NCI-H146 (cell line): ENCODE measurements at regions not wholly inside any gene's neighbourhood (a gene's known extent, or its start where the extent isn't known, plus 50 kb on each side); places are given as distances from the start of the nearest gene placed in this dataset.
"Not testable (repeated sequence)": the region's sequence is repeated elsewhere in the genome, so short reads cannot be mapped to it uniquely, and the experiment has no call there.

Experiments used
- DNase-seq: peaks from one replicate; lab custom pipeline; 2025; lab: John Stamatoyannopoulos, UW

DNA sequence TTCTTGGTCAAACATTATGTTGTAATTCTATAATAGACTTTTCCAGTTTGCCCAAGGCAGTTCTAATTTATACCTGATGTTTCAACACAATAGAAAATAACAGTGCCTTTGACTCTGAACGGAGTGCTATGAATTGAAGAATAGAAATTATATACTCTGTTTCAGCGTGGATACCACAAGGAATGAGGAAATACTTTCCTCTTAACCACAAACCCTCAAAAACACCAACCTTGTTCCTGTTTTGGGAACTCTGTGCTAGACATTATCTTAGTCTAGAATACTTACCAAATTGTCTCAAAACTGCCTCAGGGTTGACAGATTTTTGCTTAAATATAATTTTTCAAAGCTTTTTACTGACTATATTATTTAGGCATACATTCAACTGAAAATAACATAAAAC lies 1629.3 kb downstream of the MRPL39 start:
- DNase-seq, result no peak

DNA sequence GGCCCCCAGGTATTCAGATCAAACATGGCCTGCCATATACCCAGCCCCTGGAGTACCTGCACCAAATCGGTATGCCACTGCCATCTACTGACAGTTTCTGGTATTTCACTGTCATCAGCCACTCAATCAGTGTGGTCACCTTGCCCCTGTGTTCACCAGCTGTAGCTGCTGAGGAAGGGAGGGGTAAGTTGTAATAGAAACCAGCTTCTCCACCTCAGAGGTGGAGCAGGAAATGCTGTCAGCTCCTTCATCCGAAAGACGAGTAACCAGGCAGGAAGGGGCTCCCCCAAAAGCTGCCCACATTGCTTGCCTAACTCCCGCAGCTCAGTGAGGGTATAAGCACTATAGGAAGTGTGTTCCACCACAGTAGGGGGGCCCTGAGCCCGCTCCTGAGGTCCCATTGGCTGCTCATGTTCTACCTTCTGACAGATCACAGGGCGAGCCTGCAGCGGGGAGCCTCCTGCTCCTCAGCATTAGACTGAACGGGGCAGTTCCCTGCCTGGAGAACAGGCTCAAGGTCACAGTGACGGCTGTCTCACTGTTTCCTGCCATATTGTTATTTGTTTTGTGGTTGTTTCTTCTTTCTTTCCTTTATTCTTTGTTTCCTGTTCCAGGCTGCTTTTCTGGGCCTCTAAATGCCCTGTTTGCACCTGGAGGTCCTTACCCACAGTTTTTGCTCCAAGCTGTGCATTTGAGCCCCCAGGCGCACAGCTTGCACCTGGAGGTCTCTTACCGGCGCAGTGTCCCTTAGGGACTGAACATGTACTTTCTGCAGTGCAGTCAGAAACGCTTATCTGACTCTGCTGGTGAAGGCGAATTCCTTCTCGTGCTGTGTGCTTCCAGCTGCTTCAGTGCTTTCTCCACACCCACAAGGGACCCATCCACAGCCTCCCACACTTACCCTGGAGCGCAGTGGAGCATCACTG lies 1638.3 kb downstream of the MRPL39 start:
- DNase-seq, result peak; percentile 91

DNA sequence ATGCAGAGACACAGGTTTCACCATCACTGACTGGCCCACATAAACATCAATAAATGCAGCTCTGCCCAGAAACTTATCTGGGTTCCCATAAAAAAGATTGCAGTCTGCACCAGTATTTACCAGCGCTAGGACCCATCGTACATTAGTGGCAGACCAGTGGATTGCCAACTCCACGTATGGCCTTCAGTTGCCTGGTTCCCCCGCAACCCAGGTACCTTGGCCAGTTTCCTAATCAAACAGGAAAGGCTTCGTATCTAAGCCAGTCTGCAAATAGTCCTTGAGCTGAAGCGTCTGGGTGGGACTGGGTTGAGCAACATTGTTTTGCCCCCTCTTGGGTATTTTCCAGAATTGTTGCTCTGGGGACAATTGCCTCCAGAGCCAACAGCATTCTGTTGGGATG lies 1639.3 kb downstream of the MRPL39 start:
- DNase-seq, result peak; percentile 44

DNA sequence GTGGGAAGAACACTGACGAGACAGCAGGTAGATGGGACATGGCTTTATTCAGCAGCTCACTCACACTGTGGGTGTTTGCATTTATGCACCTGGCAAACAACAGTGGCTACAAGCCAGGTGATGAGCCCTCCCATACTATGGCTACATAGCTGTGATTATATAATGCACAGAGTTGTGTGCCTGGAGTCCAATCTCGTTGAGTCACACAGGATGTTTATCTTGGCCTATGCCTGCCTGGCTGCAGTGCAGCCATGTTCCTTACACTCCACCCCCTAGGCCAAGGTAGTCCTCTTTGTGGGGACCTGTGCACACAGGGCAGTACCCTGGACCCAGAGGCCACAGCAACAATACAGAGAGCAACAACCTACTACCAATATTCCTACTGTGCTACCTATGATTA lies 1643.8 kb downstream of the MRPL39 start:
- peak; percentile 82 for DNase-seq

DNA sequence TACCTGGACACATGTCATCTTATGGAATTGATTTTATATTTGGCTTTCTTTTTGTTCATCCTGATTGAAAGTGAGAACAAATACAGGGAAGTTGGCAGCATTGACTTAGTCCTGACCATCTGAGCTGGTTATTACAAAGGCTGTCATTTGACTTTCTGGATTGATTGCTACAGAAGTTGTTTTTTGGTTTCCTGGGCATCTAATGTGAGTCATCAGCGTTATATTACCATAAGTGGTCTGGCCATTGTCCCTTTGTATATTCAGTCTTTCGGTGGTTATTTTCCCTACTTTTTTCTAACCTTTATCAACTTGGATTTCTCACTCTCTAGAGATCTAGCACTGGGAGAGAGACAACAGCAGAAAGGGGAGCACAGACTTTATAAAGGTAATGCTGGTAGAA lies 1646.5 kb downstream of the MRPL39 start:
- peak; percentile 61 for DNase-seq

DNA sequence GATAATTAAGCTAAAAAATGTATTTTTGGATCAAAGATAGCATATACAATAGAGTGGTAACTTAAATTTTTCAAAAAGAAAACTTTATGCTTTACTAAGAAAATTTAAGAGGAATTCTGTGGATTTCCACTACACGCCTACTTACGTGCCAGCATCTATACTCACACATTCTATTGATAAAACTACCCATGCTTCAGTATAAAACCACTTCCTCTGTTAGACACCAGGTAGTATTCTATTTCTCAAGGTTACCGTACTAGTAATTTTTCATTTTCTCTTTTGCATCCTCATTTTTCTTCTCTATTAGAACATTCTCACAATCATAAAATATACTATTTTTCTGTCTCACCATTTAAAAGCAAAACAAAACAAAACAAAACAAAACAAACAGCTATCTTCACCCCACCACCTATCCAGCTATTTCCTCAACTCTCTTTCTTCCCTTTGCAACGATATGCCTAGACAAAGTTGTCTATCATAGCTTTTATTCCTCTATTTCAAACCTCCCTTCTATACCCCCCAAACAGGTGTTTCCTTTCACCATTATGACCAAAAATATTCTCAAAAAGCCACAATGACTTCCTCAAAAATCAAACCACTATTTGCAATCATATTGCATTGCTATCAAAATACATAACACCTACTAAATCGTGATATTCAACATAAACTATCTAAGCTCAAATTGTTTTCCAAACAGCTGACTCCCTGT lies 1652.0 kb downstream of the MRPL39 start:
- DNase-seq, result no peak

DNA sequence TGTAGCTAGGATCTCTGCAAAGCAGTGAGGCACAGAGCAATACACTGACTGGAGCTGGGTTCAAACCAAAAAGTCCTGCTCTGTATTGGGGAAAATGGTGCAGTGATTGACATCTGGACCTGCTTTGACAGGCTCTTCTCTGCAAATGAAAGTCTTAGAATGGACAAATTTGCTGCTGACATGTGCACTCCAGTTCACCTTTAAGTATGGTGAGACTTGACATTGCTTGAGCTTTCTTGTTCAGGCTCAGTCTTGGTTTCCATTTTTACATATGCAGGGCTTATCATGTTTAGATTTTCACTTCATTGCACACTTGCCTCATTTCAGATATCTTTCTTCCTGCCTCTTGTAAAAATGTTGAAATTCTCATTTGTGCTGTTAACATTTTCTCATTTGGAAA lies 1655.0 kb downstream of the MRPL39 start:
- DNase-seq, result no peak

DNA sequence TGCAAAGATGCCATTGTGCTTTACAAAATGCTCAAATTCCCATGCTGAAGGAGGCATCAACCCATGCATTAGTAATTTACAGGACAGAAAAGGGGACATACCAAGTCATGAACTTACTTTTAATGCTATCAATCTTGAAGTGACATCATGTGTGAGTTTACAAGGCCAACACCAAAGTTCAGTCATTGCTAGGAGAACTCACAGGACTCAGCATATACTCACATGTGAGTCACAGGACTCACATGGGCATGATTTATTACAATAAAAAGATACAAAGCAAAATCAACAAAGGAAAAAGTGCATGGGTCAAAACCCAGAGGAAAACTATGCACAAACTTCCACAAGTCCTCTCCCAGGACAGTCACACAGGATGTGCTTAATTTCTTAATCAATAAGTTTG lies 1656.0 kb downstream of the MRPL39 start:
- DNase-seq, result no peak

DNA sequence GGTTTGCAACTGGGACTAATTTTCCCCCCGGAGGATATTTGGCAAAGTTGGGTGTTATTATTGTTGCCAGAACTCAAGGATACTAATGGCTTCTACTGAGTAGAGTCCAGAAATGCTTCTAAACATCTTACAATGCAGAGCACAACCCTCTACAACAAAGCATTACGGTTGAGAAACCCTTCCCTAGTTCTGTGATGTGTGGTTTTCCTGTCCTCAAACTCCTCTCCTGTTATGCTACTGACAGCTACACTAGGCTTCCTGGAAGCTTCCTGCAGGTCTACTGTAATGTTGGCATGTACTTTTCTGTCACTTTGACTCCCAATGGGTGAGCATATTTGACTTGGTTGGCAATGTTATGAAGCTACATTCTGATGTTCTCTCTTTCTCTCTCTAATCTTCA lies 1656.9 kb downstream of the MRPL39 start:
- no peak for DNase-seq

DNA sequence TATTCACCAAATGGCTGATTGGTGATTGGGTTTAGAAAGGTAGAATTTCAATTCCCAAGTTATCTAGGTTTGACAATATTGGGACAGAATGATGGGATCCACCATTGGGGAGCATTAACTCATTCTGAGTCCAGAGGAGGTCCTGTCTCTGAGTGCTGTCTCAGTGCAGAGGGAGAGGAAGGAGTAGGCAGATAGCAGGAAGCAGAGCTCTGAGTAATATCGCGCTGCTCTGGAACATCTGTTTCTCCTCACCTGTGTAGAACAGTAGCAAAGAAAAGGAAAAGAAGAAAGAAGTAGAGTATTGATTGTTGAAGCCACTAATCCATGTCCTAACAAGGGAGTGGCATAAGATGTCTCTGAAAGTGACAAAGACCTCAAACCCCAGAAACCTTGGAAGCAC lies 1657.8 kb downstream of the MRPL39 start:
- DNase-seq, result no peak

DNA sequence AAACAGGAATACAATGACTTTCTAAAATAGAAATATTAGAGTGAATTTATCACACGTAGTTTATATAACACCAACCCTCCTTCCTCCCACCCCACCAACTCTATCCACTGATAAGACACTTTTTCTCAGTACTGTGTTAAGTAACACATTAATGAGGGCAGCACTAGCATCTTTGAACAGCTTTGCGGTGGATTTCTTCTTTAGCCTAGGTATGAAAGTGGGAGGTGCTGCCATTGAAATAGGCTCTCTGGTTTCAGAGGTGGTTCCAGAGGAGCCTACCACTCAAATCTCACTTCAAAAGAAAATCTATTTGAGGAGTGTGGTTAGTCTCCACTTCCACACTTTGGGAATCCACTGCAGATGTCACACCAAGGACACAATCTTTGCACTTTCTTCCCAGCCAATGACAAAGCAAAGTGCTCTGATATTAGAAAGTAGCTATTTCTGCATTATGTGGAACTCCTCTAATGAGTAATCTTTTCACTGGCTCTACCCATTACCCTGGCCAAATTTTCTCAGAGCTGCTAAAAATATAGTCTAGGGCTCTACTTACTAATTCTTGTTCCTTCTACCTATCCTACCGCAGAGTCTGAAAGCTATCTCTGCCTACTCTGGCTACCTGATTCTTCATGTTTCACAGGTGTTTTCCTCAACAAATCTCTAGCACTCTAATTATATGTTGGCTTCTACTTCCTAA lies 1667.8 kb downstream of the MRPL39 start:
- DNase-seq, result no peak

DNA sequence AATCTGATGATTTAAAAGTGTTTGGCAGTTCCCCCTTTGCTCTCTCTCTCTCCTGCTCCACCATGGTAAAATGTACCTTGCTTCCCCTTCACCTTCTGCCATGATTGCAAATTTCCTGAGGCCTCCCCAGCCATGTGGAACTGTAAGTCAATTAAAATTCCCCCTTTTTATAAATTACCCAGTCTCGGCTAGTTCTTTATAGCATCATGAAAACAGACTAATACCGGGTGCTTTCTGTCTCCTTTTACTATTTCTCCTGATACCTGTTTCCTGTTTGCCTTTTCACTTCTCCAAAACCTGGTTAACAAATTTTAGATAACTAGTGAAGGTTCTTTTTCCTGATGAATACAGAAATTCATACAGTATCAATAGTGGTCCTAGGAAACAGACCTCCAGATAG lies 1670.3 kb downstream of the MRPL39 start:
- no peak for DNase-seq

DNA sequence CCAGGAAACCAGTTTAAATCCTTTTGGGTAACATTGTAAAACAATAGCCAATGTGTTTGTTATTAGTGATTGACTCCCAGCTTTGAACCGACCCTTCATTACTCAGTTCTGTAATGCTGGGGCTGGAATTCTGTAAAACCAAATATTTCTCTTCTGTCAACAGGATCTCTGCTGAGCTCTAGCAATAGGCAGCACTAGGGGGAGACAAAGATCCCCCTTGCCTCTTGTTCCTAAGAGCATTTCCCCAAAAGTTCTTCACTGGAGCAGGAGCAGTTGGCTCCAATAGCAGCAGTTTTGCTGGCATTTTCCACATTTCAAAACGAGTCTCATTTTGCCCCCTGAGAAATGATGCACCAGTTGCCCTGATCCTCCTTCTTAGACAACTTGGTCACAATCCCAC lies 1671.1 kb downstream of the MRPL39 start:
- peak; percentile 10 for DNase-seq

DNA sequence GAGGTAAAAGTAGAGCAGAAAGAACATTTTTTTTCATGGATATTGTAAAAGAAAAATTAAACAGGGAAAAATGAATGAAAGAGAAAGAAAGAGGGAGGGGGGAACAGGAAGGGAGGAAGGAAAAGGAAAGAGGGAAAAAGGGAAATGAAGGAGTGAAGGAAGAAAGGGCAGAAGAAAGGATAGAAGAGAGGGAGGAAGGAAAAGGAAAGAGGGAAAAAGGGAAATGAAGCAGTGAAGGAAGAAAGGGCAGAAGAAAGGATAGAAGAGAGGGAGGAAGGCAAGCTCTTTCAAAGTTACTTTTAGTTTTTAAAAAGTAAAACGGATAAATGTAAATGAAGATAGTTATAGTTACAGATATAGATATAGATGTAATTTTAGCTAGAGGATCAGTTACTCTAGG lies 1676.7 kb downstream of the MRPL39 start:
- DNase-seq, result no peak

DNA sequence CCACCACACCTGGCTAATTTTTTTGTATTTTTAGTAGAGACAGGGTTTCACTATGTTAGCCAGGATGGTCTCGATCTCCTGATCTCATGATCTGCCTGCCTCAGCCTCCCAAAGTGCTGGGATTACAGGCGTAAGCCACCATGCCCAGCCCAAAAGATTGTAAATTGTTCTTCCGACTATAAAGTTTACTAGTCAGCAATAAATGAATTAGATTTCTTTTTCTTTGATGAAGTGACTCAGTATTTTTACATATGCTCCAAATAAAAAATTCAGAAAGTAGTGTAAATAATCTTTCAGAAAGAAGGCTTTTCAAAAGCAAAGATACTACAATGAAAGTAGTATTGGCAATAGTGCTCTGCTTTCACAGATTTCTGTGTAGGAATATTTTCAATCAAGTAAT lies 1680.9 kb downstream of the MRPL39 start:
- DNase-seq, result not testable (repeated sequence)

DNA sequence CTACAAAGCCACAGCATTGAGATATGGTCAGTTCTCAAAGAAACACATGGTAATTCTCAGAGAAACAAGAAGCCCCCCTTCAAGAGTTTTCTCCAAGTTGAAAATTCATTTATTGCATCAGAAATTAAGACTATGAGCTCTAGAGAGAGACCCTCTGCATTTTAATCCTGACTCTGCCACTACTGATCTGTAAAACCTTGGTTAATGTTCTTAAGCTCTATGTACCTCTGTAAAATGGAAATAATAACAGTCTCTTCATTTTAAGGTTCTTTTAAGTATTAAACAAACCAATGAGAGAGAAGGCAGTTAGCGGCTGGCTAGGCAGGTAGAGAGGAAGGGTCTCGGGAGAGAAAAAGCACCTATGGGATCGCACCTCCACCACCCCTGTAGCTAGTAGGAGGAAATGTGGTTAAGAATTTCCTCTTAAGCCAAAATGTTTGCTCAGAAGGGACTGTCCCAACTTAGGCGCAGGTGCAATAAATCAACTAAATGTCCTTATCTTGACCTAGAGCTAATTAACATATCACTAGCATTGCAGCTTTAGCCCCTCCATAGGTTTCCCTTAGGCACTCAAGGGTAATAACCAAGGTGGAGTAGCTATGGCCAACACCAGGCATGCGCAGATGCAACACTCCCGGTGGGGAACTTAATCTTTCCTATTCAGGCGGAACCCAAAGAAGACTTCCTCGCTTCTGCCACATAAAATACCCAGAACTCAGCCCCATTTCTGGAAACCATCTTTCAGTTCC lies 1685.4 kb downstream of the MRPL39 start:
- DNase-seq, result no peak

DNA sequence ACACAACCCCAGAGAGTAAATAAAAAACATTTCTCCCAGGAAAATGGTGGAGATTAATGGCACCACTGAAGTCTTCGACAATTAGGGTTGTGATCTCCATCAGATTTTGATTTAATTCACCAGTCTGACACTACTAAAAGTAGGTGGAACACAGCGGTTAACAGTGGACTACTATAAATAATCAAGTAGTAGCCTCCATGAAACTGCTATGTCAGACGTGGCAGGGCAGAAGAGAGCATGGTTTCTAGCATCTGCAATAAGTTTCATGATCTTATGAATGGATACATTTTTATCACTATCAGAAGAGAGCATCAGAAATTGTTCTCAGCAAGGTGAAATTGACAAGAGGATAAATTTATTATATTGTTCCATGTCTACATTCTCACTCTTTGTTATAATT lies 1706.6 kb downstream of the MRPL39 start:
- DNase-seq, result no peak

DNA sequence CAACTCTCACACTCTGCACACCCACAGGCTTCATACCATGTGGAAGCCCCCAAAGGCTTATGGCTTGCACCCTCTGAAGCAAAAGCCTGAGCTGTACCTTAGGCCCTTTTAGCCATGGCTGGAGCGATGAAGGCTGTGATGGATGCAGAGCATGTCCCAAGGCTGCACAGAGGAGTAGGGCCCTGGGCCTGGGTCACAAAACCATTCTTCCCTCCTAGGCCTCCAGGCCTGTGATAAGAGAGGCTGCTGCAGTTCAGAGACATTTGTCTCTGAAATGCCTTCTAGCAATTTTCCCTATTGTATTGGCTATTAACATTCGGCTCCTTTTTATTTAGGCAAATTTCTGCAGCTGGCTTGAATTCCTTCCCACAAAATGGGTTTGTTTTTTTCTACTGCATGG lies 1707.7 kb downstream of the MRPL39 start:
- DNase-seq, result no peak

DNA sequence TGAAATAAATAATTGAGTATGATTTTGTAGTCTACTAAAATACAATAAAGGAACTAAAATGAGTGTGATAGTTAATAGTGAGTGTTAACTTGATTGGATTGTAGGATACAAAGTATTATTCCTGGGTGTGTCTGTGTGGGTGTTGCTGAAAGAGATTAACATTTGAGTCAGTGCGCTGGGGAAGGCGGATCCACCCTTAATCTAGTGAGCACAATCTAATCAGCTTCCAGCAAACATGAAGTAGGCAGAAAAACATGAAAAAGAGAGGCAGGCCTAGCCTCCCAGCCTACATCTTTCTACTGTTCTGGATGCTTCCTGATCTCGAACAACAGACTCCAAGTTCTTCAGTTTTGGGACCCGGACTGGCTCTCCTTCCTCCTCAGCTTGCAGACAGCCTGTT lies 1716.6 kb downstream of the MRPL39 start:
- no peak for DNase-seq

DNA sequence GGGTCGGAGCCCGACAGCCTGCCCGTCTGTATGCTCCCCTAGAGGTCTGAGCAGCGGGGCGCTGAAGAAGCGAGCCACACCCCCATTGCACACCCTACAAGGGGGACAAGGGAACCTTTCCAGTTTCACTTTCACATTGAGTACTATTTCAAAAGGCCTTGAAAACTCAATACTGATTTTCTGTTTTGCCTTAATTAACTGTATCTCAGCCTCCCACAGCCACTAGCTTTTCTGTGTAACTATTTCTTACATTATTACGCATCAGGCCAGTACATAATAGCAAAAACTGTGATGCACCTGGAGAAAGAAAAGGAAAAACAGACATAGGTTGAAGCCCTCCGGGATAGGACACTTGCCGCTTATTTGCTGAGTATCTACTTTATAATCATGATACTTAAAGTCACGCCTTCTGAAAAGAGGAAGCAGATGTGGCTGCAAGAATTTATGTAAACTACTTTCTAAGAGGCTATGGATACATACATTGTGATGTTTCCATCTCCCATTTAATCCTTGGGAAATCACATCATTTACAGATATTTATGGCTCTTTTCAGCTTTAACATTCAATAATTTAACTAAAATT lies 1719.5 kb downstream of the MRPL39 start:
- no peak for DNase-seq

DNA sequence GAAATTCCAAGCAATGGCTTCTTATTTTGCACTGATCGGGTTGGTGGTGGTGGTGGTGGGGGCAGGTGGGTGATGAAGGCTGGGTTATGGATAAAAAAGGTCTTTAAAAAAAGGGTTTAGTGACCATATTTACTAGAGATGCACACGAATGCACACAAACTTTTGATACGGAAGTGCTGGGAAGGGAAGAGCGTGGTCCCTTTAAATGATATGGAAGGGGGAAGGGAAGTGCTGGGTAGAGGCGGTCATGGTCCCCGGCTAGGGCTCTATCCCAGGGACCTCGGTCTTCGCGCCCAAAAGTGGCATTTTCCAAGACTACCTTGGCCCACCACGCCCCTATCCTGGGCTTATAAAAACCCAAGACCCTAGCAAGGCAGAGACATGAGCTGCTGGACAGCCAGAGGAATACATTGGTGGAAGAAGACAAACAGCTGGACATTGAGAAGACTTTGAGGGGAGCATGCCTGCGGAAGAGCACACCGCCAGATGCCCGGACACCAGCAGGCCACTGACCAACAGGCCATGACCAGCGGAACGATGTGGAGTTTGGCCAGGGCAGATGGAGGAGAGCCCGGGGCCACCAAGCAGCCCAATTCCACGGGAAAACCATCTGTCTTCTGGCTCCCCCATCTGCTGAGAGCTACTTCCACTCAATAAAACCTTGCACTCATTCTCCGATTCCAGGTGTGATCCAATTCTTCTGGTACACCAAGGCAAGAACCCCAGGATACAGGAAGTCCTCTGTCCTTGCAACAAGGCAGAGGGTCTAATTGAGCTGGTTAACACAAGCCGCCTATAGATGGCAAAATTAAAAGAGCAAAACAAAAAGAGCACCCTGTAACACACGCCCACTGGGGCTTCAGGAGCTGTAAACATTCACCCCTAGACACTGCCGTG lies 1720.2 kb downstream of the MRPL39 start:
- no peak for DNase-seq
